ENCODE measurements at regions not wholly inside any gene's neighbourhood (a gene's known extent, or its start where the extent isn't known, plus 50 kb on each side); places are given as distances from the start of the nearest gene placed in this dataset.

DNA sequence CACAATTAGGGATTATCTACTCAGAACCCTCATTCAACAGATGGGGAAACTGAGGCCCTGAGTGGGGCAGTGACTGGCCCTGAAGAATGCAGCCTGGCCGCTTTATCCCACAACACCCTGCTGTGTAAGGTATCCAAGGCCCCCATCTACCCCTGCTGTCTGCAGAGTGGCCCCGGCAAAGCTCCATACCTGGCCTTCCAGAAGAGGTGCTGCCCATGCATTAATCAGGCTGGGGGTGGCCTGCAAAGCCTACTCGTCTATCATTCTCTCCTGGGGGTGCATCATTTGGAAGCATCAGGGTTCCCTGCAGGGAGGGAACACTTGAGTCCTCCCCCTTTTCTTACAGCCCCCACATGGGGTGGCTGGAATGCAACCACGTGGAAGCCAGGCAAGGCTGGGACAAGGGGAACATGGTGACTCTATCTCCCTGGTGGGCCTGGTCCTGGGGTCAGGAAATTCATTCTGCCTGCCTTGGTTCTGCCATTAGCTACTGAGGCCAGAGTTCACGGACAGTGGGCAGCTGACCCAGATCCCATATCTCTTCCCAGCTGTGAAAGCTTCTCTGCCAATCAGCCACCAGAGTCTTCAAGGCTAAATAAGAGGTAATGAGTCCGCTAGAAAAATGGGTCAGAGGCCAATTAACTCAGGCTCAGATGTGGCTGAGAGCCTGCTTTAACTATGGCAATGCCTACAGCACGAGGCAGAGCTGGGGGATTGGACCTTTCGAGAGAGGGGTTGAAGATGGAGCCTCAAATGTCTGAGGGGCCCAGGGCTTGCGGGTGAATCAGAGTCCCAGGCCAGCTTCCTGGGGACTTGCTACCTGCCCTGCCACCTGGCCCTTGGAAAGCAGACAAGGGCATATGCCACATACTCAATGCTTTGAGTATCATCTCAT, 72.3 kb upstream of the TOX2 start:
- TF ChIP-seq, protein P1, sequence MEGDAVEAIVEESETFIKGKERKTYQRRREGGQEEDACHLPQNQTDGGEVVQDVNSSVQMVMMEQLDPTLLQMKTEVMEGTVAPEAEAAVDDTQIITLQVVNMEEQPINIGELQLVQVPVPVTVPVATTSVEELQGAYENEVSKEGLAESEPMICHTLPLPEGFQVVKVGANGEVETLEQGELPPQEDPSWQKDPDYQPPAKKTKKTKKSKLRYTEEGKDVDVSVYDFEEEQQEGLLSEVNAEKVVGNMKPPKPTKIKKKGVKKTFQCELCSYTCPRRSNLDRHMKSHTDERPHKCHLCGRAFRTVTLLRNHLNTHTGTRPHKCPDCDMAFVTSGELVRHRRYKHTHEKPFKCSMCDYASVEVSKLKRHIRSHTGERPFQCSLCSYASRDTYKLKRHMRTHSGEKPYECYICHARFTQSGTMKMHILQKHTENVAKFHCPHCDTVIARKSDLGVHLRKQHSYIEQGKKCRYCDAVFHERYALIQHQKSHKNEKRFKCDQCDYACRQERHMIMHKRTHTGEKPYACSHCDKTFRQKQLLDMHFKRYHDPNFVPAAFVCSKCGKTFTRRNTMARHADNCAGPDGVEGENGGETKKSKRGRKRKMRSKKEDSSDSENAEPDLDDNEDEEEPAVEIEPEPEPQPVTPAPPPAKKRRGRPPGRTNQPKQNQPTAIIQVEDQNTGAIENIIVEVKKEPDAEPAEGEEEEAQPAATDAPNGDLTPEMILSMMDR (IDR thresholded peaks at IDR 0.05): no peak
- TF ChIP-seq EZH2 (IDR thresholded peaks at IDR 0.05) (no peak), EZH2phosphoT487 (IDR thresholded peaks at IDR 0.05) (no peak)

Measured in neural progenitor cell (in vitro differentiated cells).